ENCODE measurements at regions not wholly inside any gene's neighbourhood (a gene's known extent, or its start where the extent isn't known, plus 50 kb on each side); places are given as distances from the start of the nearest gene placed in this dataset.

- Histone ChIP-seq H3K4me2 (no peak overlapping the region), H3K27ac (no peak overlapping the region), H3K4me1 (no peaks in the 10 kb centered on the region), H3K79me2 (ENCODE audit: low read depth) (no peaks in the 10 kb centered on the region), H3K4me3 (no peak overlapping the region), H3K9me3 (ENCODE audit: low read depth) (no peaks in the 10 kb centered on the region), H3K9ac (no peak overlapping the region), H3K36me3 (no peaks in the 10 kb centered on the region), H3F3A (ENCODE audit: low read depth) (no peaks in the 10 kb centered on the region), H2AFZ (replicated peaks) (no peak overlapping the region), H3K27me3 (no peaks in the 10 kb centered on the region), H4K20me1 (ENCODE audit: low read depth) (no peaks in the 10 kb centered on the region)
- no peak overlapping the region for H3K4me3 Mint-ChIP-seq
- H3K27me3 Mint-ChIP-seq (ENCODE audit: insufficient read depth, low read depth), result no peaks in the 10 kb centered on the region
- DNase-seq (ENCODE audit: low spot score), result no peak
- peaks cover 2% of the 10 kb centered on the region for H3K9me3 Mint-ChIP-seq
- H3K27ac Mint-ChIP-seq, result no peak overlapping the region
- no peaks in the 10 kb centered on the region for H3K4me1 Mint-ChIP-seq
- TF ChIP-seq EZH2phosphoT487 (IDR thresholded peaks at IDR 0.05) (no peak), EZH2 (IDR thresholded peaks at IDR 0.05) (no peak)
- TF ChIP-seq, protein P1, sequence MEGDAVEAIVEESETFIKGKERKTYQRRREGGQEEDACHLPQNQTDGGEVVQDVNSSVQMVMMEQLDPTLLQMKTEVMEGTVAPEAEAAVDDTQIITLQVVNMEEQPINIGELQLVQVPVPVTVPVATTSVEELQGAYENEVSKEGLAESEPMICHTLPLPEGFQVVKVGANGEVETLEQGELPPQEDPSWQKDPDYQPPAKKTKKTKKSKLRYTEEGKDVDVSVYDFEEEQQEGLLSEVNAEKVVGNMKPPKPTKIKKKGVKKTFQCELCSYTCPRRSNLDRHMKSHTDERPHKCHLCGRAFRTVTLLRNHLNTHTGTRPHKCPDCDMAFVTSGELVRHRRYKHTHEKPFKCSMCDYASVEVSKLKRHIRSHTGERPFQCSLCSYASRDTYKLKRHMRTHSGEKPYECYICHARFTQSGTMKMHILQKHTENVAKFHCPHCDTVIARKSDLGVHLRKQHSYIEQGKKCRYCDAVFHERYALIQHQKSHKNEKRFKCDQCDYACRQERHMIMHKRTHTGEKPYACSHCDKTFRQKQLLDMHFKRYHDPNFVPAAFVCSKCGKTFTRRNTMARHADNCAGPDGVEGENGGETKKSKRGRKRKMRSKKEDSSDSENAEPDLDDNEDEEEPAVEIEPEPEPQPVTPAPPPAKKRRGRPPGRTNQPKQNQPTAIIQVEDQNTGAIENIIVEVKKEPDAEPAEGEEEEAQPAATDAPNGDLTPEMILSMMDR (IDR thresholded peaks at IDR 0.05), result no peak
- H3K36me3 Mint-ChIP-seq, result no peaks in the 10 kb centered on the region
Observed at GRCh38 chr17:56718515-56718914, 115.2 kb downstream of the C17orf67 start.

GRCh38 chr17:56723421-56723820 is 110.3 kb downstream of the C17orf67 start:
- no peaks in the 10 kb centered on the region for H3K27me3 ChIP-seq

DNA sequence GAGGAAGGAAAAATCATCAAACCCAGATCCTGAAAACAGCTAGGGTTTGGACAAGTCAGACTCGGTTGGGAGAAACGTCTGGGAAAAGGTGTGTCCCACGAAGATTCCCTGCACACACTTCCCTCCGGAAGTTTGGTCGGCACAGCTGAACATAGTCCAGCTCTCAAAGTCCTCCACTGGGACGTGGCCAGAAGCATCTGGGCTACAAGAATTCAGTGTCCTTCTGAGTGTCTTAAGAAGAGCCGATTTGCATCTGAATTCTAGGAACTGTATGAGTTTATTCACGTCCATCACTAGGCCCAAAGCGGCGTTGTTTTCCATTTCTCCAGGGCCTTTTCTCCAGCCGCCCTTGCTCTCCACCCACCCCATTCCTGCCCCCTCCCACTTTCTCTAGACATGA is 109.1 kb downstream of the C17orf67 start:
- H3K4me1 ChIP-seq, result no peaks in the 10 kb centered on the region
- no peaks in the 10 kb centered on the region for H3K36me3 ChIP-seq
- no peaks in the 10 kb centered on the region for H3K4me1 Mint-ChIP-seq
- no peaks in the 10 kb centered on the region for H3K36me3 Mint-ChIP-seq
- no peak overlapping the region for H3K27ac ChIP-seq
- H4K20me1 ChIP-seq (ENCODE audit: low read depth), result no peaks in the 10 kb centered on the region
- H3K9me3 Mint-ChIP-seq, result peaks cover under 1% of the 10 kb centered on the region
- no peaks in the 10 kb centered on the region for H3F3A ChIP-seq (ENCODE audit: low read depth)
- H3K79me2 ChIP-seq (ENCODE audit: low read depth), result no peaks in the 10 kb centered on the region
- H3K9me3 ChIP-seq (ENCODE audit: low read depth), result no peaks in the 10 kb centered on the region
- no peak overlapping the region for H3K4me2 ChIP-seq
- no peaks in the 10 kb centered on the region for H3K27me3 ChIP-seq
- H2AFZ ChIP-seq (replicated peaks), result no peak overlapping the region
- H3K4me3 Mint-ChIP-seq, result no peak overlapping the region
- no peak overlapping the region for H3K4me3 ChIP-seq
- H3K27me3 Mint-ChIP-seq (ENCODE audit: insufficient read depth, low read depth), result peaks cover under 1% of the 10 kb centered on the region
- no peak for TF ChIP-seq EZH2 (IDR thresholded peaks at IDR 0.05)
- no peak overlapping the region for H3K9ac ChIP-seq
- H3K27ac Mint-ChIP-seq, result no peak overlapping the region
- DNase-seq (ENCODE audit: low spot score), result no peak

More at GRCh38 chr17:56723421-56723820, 110.3 kb downstream of the C17orf67 start:
- no peaks in the 10 kb centered on the region for H3K27me3 Mint-ChIP-seq (ENCODE audit: insufficient read depth, low read depth)
- Histone ChIP-seq H3K79me2 (ENCODE audit: low read depth) (no peaks in the 10 kb centered on the region), H3K9me3 (ENCODE audit: low read depth) (no peaks in the 10 kb centered on the region), H3K27ac (no peak overlapping the region), H3K4me2 (no peak overlapping the region), H2AFZ (replicated peaks) (no peak overlapping the region), H3K4me3 (no peak overlapping the region), H4K20me1 (ENCODE audit: low read depth) (no peaks in the 10 kb centered on the region), H3F3A (ENCODE audit: low read depth) (no peaks in the 10 kb centered on the region), H3K9ac (no peak overlapping the region), H3K4me1 (no peaks in the 10 kb centered on the region), H3K36me3 (no peaks in the 10 kb centered on the region)
- no peaks in the 10 kb centered on the region for H3K36me3 Mint-ChIP-seq
- H3K4me3 Mint-ChIP-seq, result no peak overlapping the region
- no peaks in the 10 kb centered on the region for H3K4me1 Mint-ChIP-seq
- peaks cover 2% of the 10 kb centered on the region for H3K9me3 Mint-ChIP-seq
- TF ChIP-seq EZH2 (IDR thresholded peaks at IDR 0.05) (no peak), EZH2phosphoT487 (IDR thresholded peaks at IDR 0.05) (no peak)
- TF ChIP-seq, protein P1 (IDR thresholded peaks at IDR 0.05), result no peak
- DNase-seq (ENCODE audit: low spot score), result no peak
- no peak overlapping the region for H3K27ac Mint-ChIP-seq

DNA sequence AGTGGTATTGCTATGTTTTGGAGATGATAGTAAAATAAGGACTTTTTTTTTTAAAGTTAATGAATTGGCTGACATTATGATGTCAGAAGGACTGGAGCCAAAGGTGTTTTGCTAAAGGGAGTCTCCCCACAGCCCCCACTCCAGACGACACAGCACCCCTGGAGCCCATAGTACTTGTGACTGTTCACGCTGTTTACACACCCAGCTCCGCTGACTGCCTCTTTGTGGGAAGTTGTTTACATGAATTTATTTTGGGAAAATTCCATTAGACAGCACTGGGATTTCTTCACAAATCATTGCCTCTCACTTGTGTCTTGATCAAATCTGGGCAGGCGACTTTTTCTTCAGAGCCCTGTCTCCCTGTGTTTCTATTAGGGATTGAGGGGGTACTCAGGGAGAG is 108.6 kb downstream of the C17orf67 start:
- H3K9me3 Mint-ChIP-seq, result no peaks in the 10 kb centered on the region
- H3K27me3 Mint-ChIP-seq (ENCODE audit: insufficient read depth, low read depth), result peaks cover 4% of the 10 kb centered on the region
- DNase-seq (ENCODE audit: low spot score), result no peak
- no peak overlapping the region for H3K9ac ChIP-seq
- H3K4me2 ChIP-seq, result no peak overlapping the region
- H3K36me3 Mint-ChIP-seq, result no peaks in the 10 kb centered on the region
- H3K4me1 Mint-ChIP-seq, result no peaks in the 10 kb centered on the region
- no peaks in the 10 kb centered on the region for H3K27me3 ChIP-seq
- no peak for TF ChIP-seq EZH2phosphoT487 (IDR thresholded peaks at IDR 0.05)
- TF ChIP-seq, protein P1 (IDR thresholded peaks at IDR 0.05), result no peak
- TF ChIP-seq EZH2 (IDR thresholded peaks at IDR 0.05), result no peak
- no peak overlapping the region for H3K27ac Mint-ChIP-seq
- no peaks in the 10 kb centered on the region for H3F3A ChIP-seq (ENCODE audit: low read depth)
- no peaks in the 10 kb centered on the region for H4K20me1 ChIP-seq (ENCODE audit: low read depth)
- H3K4me3 ChIP-seq, result no peak overlapping the region
- no peak overlapping the region for H3K4me3 Mint-ChIP-seq
- H3K36me3 ChIP-seq, result no peaks in the 10 kb centered on the region
- no peak overlapping the region for H3K27ac ChIP-seq
- no peaks in the 10 kb centered on the region for H3K4me1 ChIP-seq
- no peak overlapping the region for H2AFZ ChIP-seq (replicated peaks)
- H3K79me2 ChIP-seq (ENCODE audit: low read depth), result no peaks in the 10 kb centered on the region
- H3K9me3 ChIP-seq (ENCODE audit: low read depth), result no peaks in the 10 kb centered on the region
